Ascending aorta (tissue), 2 donors: ENCODE measurements at regions not wholly inside any gene's neighbourhood (a gene's known extent, or its start where the extent isn't known, plus 50 kb on each side); places are given as distances from the start of the nearest gene placed in this dataset.
"Not testable (repeated sequence)": the region's sequence is repeated elsewhere in the genome, so short reads cannot be mapped to it uniquely, and the experiment has no call there.

Source experiments
- DNase-seq, 2 donors: peaks; one replicate each; pipeline ENCODE4 v3.0.0-alpha.2; 2019; ENCODE audit warnings: low spot score in 2 of 2
- H3K27ac ChIP-seq, 2 donors: fragments of 200-600 bp; sonication (generic); one replicate each; pipeline ENCODE4 v1.5.1; 2016 to 2017; ENCODE audit warnings: mild to moderate bottlenecking in 1 of 2
- H3K27me3 ChIP-seq: fragments of 200-600 bp; sonication (generic); one replicate; pipeline ENCODE4 v1.5.1; 2017
- H3K36me3 ChIP-seq, 2 donors: fragments of 200-600 bp; sonication (generic); one replicate each; pipeline ENCODE4 v1.5.1; 2016
- H3K4me1 ChIP-seq, 2 donors: fragments of 200-600 bp; sonication (generic); one replicate each; pipeline ENCODE4 v1.5.1; 2016 to 2017; ENCODE audit warnings: mild to moderate bottlenecking in 1 of 2
- H3K4me3 ChIP-seq, 2 donors: fragments of 200-600 bp; sonication (generic); one replicate each; pipeline ENCODE4 v1.5.1; 2016 to 2017; ENCODE audit warnings: mild to moderate bottlenecking in 1 of 2
- H3K9me3 ChIP-seq, 2 donors: fragments of 200-600 bp; sonication (generic); one replicate each; pipeline ENCODE4 v1.5.1; 2016
- CTCF ChIP-seq, 3 experiments: fragments of 200-600 bp in 2 of 3; fragments of 450-650 bp in 1 of 3; sonication (generic) in 2 of 3; IDR thresholded peaks; one replicate each; pipeline ENCODE4 v1.5.1; 2016 to 2019; ENCODE audit warnings: antibody characterized with exemption in 3 of 3, mild to moderate bottlenecking in 1 of 3, moderate library complexity in 1 of 3
- intact Hi-C: fragments of 100-400 bp; cut with DNase I; formaldehyde crosslinking; loops from one replicate; pipeline ENCODE4 v1.15.1; 2023

GRCh38 chrX:34341258-34341657 is 209.1 kb upstream of the FAM47A start:
- intact Hi-C loops = no loop called here
- H3K27ac ChIP-seq = no peak overlapping the region
- DNase-seq = no peak
- no peak for TF ChIP-seq CTCF (IDR thresholded peaks at IDR 0.05)
- H3K9me3 ChIP-seq = no peaks in the 10 kb centered on the region
- H3K4me1 ChIP-seq = no peaks in the 10 kb centered on the region
- H3K36me3 ChIP-seq = no peaks in the 10 kb centered on the region
- H3K27me3 ChIP-seq = no peaks in the 10 kb centered on the region
- H3K4me3 ChIP-seq = no peak overlapping the region

- H3K27me3 ChIP-seq = no peaks in the 10 kb centered on the region
These were observed 205.9 kb upstream of the FAM47A start for GRCh38 chrX:34338046-34338445.

GRCh38 chrX:34335376-34335775 is 203.3 kb upstream of the FAM47A start:
- H3K27ac ChIP-seq, H3K9me3 ChIP-seq, intact Hi-C loops: not testable (repeated sequence)

More at GRCh38 chrX:34338046-34338445, 205.9 kb upstream of the FAM47A start:
- no peak for TF ChIP-seq CTCF (IDR thresholded peaks at IDR 0.05)
- Histone ChIP-seq H3K4me3 (no peak overlapping the region), H3K9me3 (no peaks in the 10 kb centered on the region), H3K27ac (no peak overlapping the region), H3K4me1 (no peaks in the 10 kb centered on the region), H3K36me3 (no peaks in the 10 kb centered on the region)
- intact Hi-C loops = no loop called here
- DNase-seq = no peak

GRCh38 chrX:34332334-34332733 is 200.2 kb upstream of the FAM47A start:
- H3K4me3 ChIP-seq = no peak overlapping the region
- H3K9me3 ChIP-seq = no peaks in the 10 kb centered on the region
- no peaks in the 10 kb centered on the region for H3K27me3 ChIP-seq
- H3K4me1 ChIP-seq = no peaks in the 10 kb centered on the region
- TF ChIP-seq CTCF (IDR thresholded peaks at IDR 0.05) = no peak
- intact Hi-C loops = no loop called here
- no peaks in the 10 kb centered on the region for H3K36me3 ChIP-seq
- H3K27ac ChIP-seq = no peak overlapping the region
- DNase-seq = no peak

More at GRCh38 chrX:34335376-34335775, 203.3 kb upstream of the FAM47A start:
- not testable (repeated sequence) for H3K27me3 ChIP-seq, DNase-seq, H3K4me1 ChIP-seq, H3K36me3 ChIP-seq, H3K4me3 ChIP-seq

- H3K4me3 ChIP-seq = no peak overlapping the region
- no peak for DNase-seq
- H3K27me3 ChIP-seq = no peaks in the 10 kb centered on the region
- intact Hi-C loops = no loop called here
- H3K4me1 ChIP-seq = no peaks in the 10 kb centered on the region
- H3K36me3 ChIP-seq = no peaks in the 10 kb centered on the region
- TF ChIP-seq CTCF (IDR thresholded peaks at IDR 0.05) = no peak
- no peak overlapping the region for H3K27ac ChIP-seq
- no peaks in the 10 kb centered on the region for H3K9me3 ChIP-seq
These were observed 193.3 kb upstream of the FAM47A start for GRCh38 chrX:34325460-34325859.

GRCh38 chrX:34320424-34320823 is 188.3 kb upstream of the FAM47A start:
- DNase-seq, H3K36me3 ChIP-seq, H3K27ac ChIP-seq, H3K27me3 ChIP-seq, H3K4me3 ChIP-seq, H3K9me3 ChIP-seq, intact Hi-C loops, H3K4me1 ChIP-seq: not testable (repeated sequence)

- intact Hi-C loops = loop anchor here (2.0 kb wide), 1 partner anchor 866 kb away; no protein-coding TSS in a partner anchor
- H3K9me3 ChIP-seq = no peaks in the 10 kb centered on the region
- no peak overlapping the region for H3K4me3 ChIP-seq
- no peaks in the 10 kb centered on the region for H3K4me1 ChIP-seq
- no peak for DNase-seq
- peak; percentile 11 to 54 (median 47) for TF ChIP-seq CTCF (IDR thresholded peaks at IDR 0.05)
- no peaks in the 10 kb centered on the region for H3K36me3 ChIP-seq
- no peak overlapping the region for H3K27ac ChIP-seq
- no peaks in the 10 kb centered on the region for H3K27me3 ChIP-seq
These were observed 168.8 kb upstream of the FAM47A start for GRCh38 chrX:34300871-34301270.
